Omental fat pad (tissue), 3 donors: ENCODE measurements at regions not wholly inside any gene's neighbourhood (a gene's known extent, or its start where the extent isn't known, plus 50 kb on each side); places are given as distances from the start of the nearest gene placed in this dataset.

Experiments
- ATAC-seq: fragments of 150-250 bp; one replicate; pipeline ENCODE4 v1.9.1; 2016; ENCODE audit warnings: mild to moderate bottlenecking, moderate library complexity; ENCODE audit not compliant: low FRiP score
- DNase-seq: peaks from one replicate; pipeline ENCODE4 v3.0.0-alpha.2; 2019; ENCODE audit warnings: low spot score
- TF ChIP-seq, protein P1 (sequence below), 3 donors: fragments of 450-650 bp; IDR thresholded peaks; one replicate each; pipeline ENCODE4 v1.5.1; 2016 to 2017; ENCODE audit warnings: antibody characterized with exemption in 3 of 3, mild to moderate bottlenecking in 3 of 3, moderate library complexity in 2 of 3

DNA sequence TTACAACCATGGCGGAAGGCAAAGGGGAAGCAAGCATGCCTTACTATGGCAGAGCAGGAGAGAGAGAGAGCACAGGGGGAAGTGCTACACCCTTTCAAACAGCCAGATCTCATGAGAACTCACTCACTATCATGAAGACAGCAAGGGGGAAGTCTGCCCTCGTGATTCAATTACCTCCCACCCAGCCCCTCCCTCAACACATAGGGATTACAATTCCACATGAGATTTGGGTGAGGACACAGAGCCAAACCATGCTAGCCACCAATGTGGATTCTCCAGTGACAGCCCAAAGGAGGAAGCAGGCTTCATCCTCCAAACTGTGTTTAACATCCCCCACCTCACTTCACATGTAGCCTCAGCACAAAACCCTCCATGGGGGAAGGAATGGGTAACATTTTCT is 563.7 kb downstream of the CDK5RAP2 start:
- ATAC-seq, result no peak
- DNase-seq, result no peak
- TF ChIP-seq, protein P1, sequence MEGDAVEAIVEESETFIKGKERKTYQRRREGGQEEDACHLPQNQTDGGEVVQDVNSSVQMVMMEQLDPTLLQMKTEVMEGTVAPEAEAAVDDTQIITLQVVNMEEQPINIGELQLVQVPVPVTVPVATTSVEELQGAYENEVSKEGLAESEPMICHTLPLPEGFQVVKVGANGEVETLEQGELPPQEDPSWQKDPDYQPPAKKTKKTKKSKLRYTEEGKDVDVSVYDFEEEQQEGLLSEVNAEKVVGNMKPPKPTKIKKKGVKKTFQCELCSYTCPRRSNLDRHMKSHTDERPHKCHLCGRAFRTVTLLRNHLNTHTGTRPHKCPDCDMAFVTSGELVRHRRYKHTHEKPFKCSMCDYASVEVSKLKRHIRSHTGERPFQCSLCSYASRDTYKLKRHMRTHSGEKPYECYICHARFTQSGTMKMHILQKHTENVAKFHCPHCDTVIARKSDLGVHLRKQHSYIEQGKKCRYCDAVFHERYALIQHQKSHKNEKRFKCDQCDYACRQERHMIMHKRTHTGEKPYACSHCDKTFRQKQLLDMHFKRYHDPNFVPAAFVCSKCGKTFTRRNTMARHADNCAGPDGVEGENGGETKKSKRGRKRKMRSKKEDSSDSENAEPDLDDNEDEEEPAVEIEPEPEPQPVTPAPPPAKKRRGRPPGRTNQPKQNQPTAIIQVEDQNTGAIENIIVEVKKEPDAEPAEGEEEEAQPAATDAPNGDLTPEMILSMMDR (IDR thresholded peaks at IDR 0.05), result no peak

DNA sequence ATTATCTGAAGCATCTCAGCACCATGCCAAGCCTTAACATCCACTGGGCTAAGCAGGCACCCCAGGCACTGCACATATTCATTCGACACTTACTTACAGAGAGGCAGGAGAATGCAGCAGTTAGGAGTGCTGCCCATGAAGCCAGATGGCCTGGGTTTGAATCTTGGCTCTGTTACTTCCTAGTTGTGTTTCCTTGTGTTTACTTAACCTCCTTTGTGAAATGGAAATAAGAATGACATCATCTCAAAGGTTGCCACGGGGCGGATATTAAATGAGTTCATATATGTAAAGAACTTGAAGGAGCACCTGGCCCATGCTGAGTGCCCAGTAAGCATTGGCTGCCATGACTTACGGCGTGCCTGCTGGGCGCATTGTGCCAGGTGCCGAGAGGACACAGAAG is 565.2 kb downstream of the CDK5RAP2 start:
- ATAC-seq, result no peak
- TF ChIP-seq, protein P1 (IDR thresholded peaks at IDR 0.05), result no peak
- no peak for DNase-seq

DNA sequence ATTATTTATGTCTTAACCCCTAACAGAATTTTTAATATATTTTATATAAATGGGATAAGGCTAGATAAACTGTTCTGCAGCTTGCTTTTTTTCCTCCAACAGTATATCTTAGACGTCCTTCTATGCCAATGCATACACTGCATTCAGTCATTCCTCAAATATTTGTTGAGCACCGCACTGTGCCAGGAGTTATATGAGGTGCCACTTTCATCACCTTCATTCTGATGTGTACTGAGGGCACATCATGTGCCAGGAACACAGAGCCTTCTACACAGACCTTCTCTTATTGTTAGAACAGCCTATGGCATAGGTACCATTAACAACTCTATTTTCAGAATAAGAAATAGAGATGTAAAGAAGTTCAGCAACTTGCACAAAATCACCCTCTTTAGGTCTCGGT is 570.1 kb downstream of the CDK5RAP2 start:
- DNase-seq (no peak), ATAC-seq (no peak)
- TF ChIP-seq, protein P1 (IDR thresholded peaks at IDR 0.05), result no peak

DNA sequence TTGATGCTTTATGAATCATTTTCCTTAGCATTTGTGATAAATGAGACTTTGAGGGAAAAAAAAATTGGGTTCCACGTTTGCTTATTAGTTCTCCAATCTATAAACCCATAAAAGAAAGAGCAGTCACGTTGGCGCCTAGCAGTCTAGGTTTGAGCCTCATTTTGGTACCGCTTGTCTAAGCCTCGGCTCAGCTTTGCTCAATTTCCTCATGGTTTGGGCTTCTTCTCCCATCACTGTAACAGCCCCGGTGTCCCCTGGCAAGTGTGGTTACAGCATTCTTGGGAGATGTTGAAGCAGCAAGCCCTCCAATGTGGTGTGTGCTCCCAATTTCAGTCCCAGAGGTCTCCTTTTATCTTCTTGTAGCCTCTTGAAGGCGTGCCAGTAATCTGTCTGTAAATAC is 578.4 kb downstream of the CDK5RAP2 start:
- TF ChIP-seq, protein P1 (IDR thresholded peaks at IDR 0.05), result no peak
- ATAC-seq (no peak), DNase-seq (no peak)

DNA sequence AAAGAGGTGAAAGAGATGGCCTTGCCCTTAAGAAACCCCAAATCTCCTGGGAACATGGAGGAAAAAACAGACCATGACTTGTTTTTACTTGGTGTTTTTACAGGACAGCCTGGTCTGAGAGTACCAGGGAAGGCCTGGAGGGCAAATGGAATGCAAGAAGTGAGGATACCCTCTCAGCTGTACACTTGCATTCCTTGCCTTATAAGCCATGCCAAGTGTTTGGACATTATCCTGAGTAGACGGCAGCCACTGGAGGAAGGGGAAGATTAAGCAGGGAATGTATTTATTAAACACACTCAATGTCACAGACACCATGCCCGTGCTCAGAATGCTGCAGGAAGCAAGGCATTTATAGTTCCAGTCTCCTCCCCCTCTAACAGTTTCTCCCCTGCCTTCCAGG is 581.4 kb downstream of the CDK5RAP2 start:
- TF ChIP-seq, protein P1 (IDR thresholded peaks at IDR 0.05), result no peak
- ATAC-seq, result no peak
- DNase-seq, result no peak

DNA sequence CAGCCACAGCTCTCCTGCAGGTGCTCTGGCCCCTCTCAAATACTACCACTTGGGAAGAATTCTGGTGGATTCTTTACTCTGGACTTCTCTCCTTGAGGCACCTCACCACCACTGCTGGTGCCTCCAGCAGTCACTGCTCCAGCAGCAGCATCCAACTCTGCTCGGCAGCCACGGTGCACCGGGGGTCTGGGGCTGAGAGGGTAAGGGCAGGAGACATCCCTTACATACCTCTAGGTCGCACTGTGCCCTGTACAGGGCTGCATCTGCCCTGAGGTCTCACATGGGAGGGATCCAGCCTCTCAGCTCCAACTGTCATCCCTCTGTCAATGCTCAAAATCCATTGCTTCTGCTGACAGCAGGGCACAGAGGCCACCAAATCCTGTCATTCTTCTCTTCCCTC is 588.2 kb downstream of the CDK5RAP2 start:
- ATAC-seq, result peak; percentile 51
- no peak for DNase-seq
- TF ChIP-seq, protein P1 (IDR thresholded peaks at IDR 0.05), result no peak

DNA sequence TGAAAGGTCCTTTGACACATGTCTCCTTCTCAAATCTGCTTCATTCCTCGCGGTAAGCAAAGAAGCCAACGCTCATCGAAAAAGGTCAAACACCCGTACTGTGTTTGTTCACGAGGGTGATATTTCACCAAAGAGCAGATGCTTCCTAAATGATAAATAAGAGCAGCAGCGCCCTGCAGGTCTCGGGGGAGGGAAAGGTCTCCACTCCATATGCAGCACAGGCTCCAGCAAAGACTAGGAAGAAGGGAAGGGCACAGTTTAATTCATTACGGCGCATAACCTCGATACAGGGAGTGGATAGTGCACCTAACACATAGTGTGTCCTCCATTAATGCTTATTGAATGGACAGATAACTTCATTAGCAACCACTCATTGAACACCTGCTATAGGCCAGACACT is 593.3 kb downstream of the CDK5RAP2 start:
- ATAC-seq (no peak), DNase-seq (no peak)
- TF ChIP-seq, protein P1 (IDR thresholded peaks at IDR 0.05), result no peak
